Right lobe of liver (tissue), 6 donors: ENCODE measurements at regions not wholly inside any gene's neighbourhood (a gene's known extent, or its start where the extent isn't known, plus 50 kb on each side); places are given as distances from the start of the nearest gene placed in this dataset.

Source experiments
- ATAC-seq, 4 donors: fragments of 200-7000 bp; cut with Tn5 transposase; one replicate each; pipeline ENCODE4 v1.9.1; 2020; ENCODE audit warnings: mild to moderate bottlenecking in 4 of 4, moderate library complexity in 4 of 4
- DNase-seq, 3 donors: peaks; one replicate each; pipeline ENCODE4 v3.0.0-alpha.2; 2020
- H3K27ac ChIP-seq, 3 donors: fragments of 200-600 bp; one replicate each; pipeline ENCODE4 v1.8.0; 2022
- H3K27me3 ChIP-seq, 2 donors: fragments of 200-600 bp; one replicate each; pipeline ENCODE4 v1.8.0; 2022
- H3K36me3 ChIP-seq, 4 donors: fragments of 200-600 bp; sonication (generic) in 1 of 4; one replicate each; pipeline versions ENCODE4 v1.5.1 to v1.8.0; 2017 to 2022; ENCODE audit warnings: control low read depth in 1 of 4
- H3K4me1 ChIP-seq, 4 donors: fragments of 200-600 bp; sonication (generic) in 1 of 4; one replicate each; pipeline versions ENCODE4 v1.5.1 to v1.8.0; 2017 to 2022; ENCODE audit warnings: control low read depth in 1 of 4
- H3K4me3 ChIP-seq, 3 donors: fragments of 200-600 bp; one replicate each; pipeline ENCODE4 v1.8.0; 2022
- H3K9me3 ChIP-seq, 4 donors: fragments of 200-600 bp; sonication (generic) in 1 of 4; one replicate each; pipeline versions ENCODE4 v1.5.1 to v1.8.0; 2017 to 2022; ENCODE audit warnings: control low read depth in 1 of 4
- CTCF ChIP-seq, 4 donors: fragments of 200-600 bp in 3 of 4; fragments of 450-650 bp in 1 of 4; IDR thresholded peaks; one replicate each; pipeline versions ENCODE4 v1.5.1 to v1.8.0; 2016 to 2022; ENCODE audit warnings: antibody characterized with exemption in 4 of 4, mild to moderate bottlenecking in 2 of 4
- POLR2A ChIP-seq: fragments of 450-650 bp; IDR thresholded peaks from one replicate; pipeline ENCODE4 v1.6.1; 2017; ENCODE audit warnings: antibody characterized with exemption, mild to moderate bottlenecking
- WGBS: methylation state at CpG from one replicate; pipeline ENCODE4 v1.1.6; 2018; ENCODE audit warnings: low coverage, low lambda C conversion rate; ENCODE audit not compliant: insufficient coverage; ENCODE audit errors: missing lambda C conversion rate; 5-methylcytosine and 5-hydroxymethylcytosine counted together
- intact Hi-C, 2 donors: fragments of 100-400 bp; cut with DNase I; formaldehyde crosslinking; loops; one replicate each; pipeline versions ENCODE4 v1.11.2 to v1.14.1; 2022
- donor health status: DM: no; HTN: yes; CAD: no.
- donor health status: DM: no; HTN: no; CAD: no.
- donor health status: DM: no; HTN: no; CAD: no.
- donor health status: DM: no; HTN: yes; CAD: no.
- donor health status: DM: no; HTN: yes; CAD: no.

- WGBS, result 53% methylated on average over 6 of the region's 6 CpGs
These were observed 300.7 kb upstream of the GRM7 start for GRCh38 chr3:6560259-6560658.

GRCh38 chr3:6567241-6567640, 293.7 kb upstream of the GRM7 start:
- TF ChIP-seq CTCF (IDR thresholded peaks at IDR 0.05), result no peak
- TF ChIP-seq POLR2A, result no peak
- H3K27me3 ChIP-seq, result no peaks in the 10 kb centered on the region
- H3K4me1 ChIP-seq, result no peaks in the 10 kb centered on the region
- ATAC-seq, result no peak
- H3K4me3 ChIP-seq, result no peak overlapping the region
- no peaks in the 10 kb centered on the region for H3K9me3 ChIP-seq
- intact Hi-C loops, result no loop called here
- no peak for DNase-seq
- H3K27ac ChIP-seq, result no peak overlapping the region
- no peaks in the 10 kb centered on the region for H3K36me3 ChIP-seq

More at GRCh38 chr3:6560259-6560658, 300.7 kb upstream of the GRM7 start:
- no peak for DNase-seq
- intact Hi-C loops, result no loop called here
- H3K9me3 ChIP-seq, result no peaks in the 10 kb centered on the region
- no peak overlapping the region for H3K27ac ChIP-seq
- no peaks in the 10 kb centered on the region for H3K4me1 ChIP-seq
- no peak overlapping the region for H3K4me3 ChIP-seq
- TF ChIP-seq CTCF (IDR thresholded peaks at IDR 0.05) (no peak), POLR2A (no peak)
- no peaks in the 10 kb centered on the region for H3K36me3 ChIP-seq
- ATAC-seq, result no peak
- H3K27me3 ChIP-seq, result no peaks in the 10 kb centered on the region

- intact Hi-C loops, result no loop called here
- TF ChIP-seq POLR2A (no peak), CTCF (IDR thresholded peaks at IDR 0.05) (no peak)
- Histone ChIP-seq H3K36me3 (no peaks in the 10 kb centered on the region), H3K9me3 (no peaks in the 10 kb centered on the region), H3K4me3 (no peak overlapping the region), H3K4me1 (no peaks in the 10 kb centered on the region), H3K27ac (no peak overlapping the region), H3K27me3 (no peaks in the 10 kb centered on the region)
- no peak for DNase-seq
- 71% methylated on average over 3 of the region's 3 CpGs for WGBS
- ATAC-seq, result no peak
These were observed 291.9 kb upstream of the GRM7 start for GRCh38 chr3:6568999-6569493.

GRCh38 chr3:6571448-6571847, 289.5 kb upstream of the GRM7 start:
- intact Hi-C loops, result no loop called here

More at GRCh38 chr3:6571448-6571847, 289.5 kb upstream of the GRM7 start:
- 43% methylated on average over 3 of the region's 3 CpGs for WGBS
- Histone ChIP-seq H3K27ac (no peak overlapping the region), H3K9me3 (no peaks in the 10 kb centered on the region), H3K27me3 (no peaks in the 10 kb centered on the region), H3K4me1 (no peaks in the 10 kb centered on the region), H3K36me3 (no peaks in the 10 kb centered on the region), H3K4me3 (no peak overlapping the region)
- TF ChIP-seq POLR2A (no peak), CTCF (IDR thresholded peaks at IDR 0.05) (no peak)
- DNase-seq (no peak), ATAC-seq (no peak)
